Hematopoietic multipotent progenitor cell treated with erythropoietin and hydrocortisone succinate and interleukin-3 and kit ligand, for 15 days (in vitro differentiated cells): ENCODE measurements at regions not wholly inside any gene's neighbourhood (a gene's known extent, or its start where the extent isn't known, plus 50 kb on each side); places are given as distances from the start of the nearest gene placed in this dataset.

Source experiments
- DNase-seq: peaks from one replicate; pipeline ENCODE4 v3.0.0-alpha.2; 2015; ENCODE audit warnings: low spot score

GRCh38 chr1:164948101-164948500 lies 389.1 kb downstream of the PBX1 start:
- no peak for DNase-seq

- no peak for DNase-seq
Observed at GRCh38 chr1:164937291-164937690, 378.3 kb downstream of the PBX1 start.

- no peak for DNase-seq
Observed at GRCh38 chr1:164932580-164932979, 373.6 kb downstream of the PBX1 start.

GRCh38 chr1:164930833-164931232 lies 371.8 kb downstream of the PBX1 start:
- DNase-seq: no peak

- no peak for DNase-seq
Observed at GRCh38 chr1:164930241-164930640, 371.3 kb downstream of the PBX1 start.

- no peak for DNase-seq
Observed at GRCh38 chr1:164928232-164928812, 369.3 kb downstream of the PBX1 start.

GRCh38 chr1:164926107-164926506 lies 367.1 kb downstream of the PBX1 start:
- DNase-seq: no peak

GRCh38 chr1:164922585-164922984 lies 363.6 kb downstream of the PBX1 start:
- no peak for DNase-seq

GRCh38 chr1:164921493-164921892 lies 362.5 kb downstream of the PBX1 start:
- no peak for DNase-seq

GRCh38 chr1:164918140-164918539 lies 359.2 kb downstream of the PBX1 start:
- DNase-seq: no peak

GRCh38 chr1:164914208-164914607 lies 355.2 kb downstream of the PBX1 start:
- DNase-seq: no peak

GRCh38 chr1:164912290-164912689 lies 353.3 kb downstream of the PBX1 start:
- no peak for DNase-seq

- no peak for DNase-seq
Observed at GRCh38 chr1:164910671-164911070, 351.7 kb downstream of the PBX1 start.

- no peak for DNase-seq
Observed at GRCh38 chr1:164907666-164908065, 348.7 kb downstream of the PBX1 start.

GRCh38 chr1:164905869-164906268 lies 346.9 kb downstream of the PBX1 start:
- DNase-seq: no peak

GRCh38 chr1:164902491-164902890 lies 343.5 kb downstream of the PBX1 start:
- DNase-seq: no peak
